Retina (tissue), 1 donor: ENCODE measurements at regions not wholly inside any gene's neighbourhood (a gene's known extent, or its start where the extent isn't known, plus 50 kb on each side); places are given as distances from the start of the nearest gene placed in this dataset.

Experiments used
- DNase-seq: peaks from one replicate; pipeline ENCODE4 v3.0.0-alpha.2; 2016

GRCh38 chr2:48145845-48146452 is 168.5 kb upstream of the FOXN2 start:
- no peak for DNase-seq

- no peak for DNase-seq
Observed at GRCh38 chr2:48146552-48146951, 167.9 kb upstream of the FOXN2 start.

GRCh38 chr2:48147719-48148118 is 166.8 kb upstream of the FOXN2 start:
- no peak for DNase-seq

- no peak for DNase-seq
Observed at GRCh38 chr2:48148841-48149430, 165.5 kb upstream of the FOXN2 start.

GRCh38 chr2:48157150-48157549 is 157.3 kb upstream of the FOXN2 start:
- no peak for DNase-seq

- DNase-seq, result no peak
Observed at GRCh38 chr2:48161628-48162027, 152.9 kb upstream of the FOXN2 start.

GRCh38 chr2:48162742-48163141 is 151.7 kb upstream of the FOXN2 start:
- no peak for DNase-seq

GRCh38 chr2:48165070-48165753 is 149.3 kb upstream of the FOXN2 start:
- DNase-seq, result no peak

GRCh38 chr2:48169141-48169592 is 145.3 kb upstream of the FOXN2 start:
- DNase-seq, result no peak

GRCh38 chr2:48170281-48170680 is 144.2 kb upstream of the FOXN2 start:
- DNase-seq, result no peak

GRCh38 chr2:48173141-48173540 is 141.3 kb upstream of the FOXN2 start:
- DNase-seq, result no peak

- no peak for DNase-seq
Observed at GRCh38 chr2:48174503-48174902, 140.0 kb upstream of the FOXN2 start.

GRCh38 chr2:48175254-48175653 is 139.2 kb upstream of the FOXN2 start:
- DNase-seq, result no peak

GRCh38 chr2:48175656-48176055 is 138.8 kb upstream of the FOXN2 start:
- DNase-seq, result no peak

- DNase-seq, result no peak
Observed at GRCh38 chr2:48176876-48177275, 137.6 kb upstream of the FOXN2 start.

GRCh38 chr2:48178611-48179010 is 135.9 kb upstream of the FOXN2 start:
- DNase-seq, result no peak

GRCh38 chr2:48180557-48180956 is 133.9 kb upstream of the FOXN2 start:
- DNase-seq, result no peak

GRCh38 chr2:48183276-48183675 is 131.2 kb upstream of the FOXN2 start:
- no peak for DNase-seq

GRCh38 chr2:48183991-48184390 is 130.5 kb upstream of the FOXN2 start:
- no peak for DNase-seq

GRCh38 chr2:48187503-48187902 is 127.0 kb upstream of the FOXN2 start:
- no peak for DNase-seq

GRCh38 chr2:48189552-48190228 is 124.8 kb upstream of the FOXN2 start:
- no peak for DNase-seq

GRCh38 chr2:48190230-48190629 is 124.3 kb upstream of the FOXN2 start:
- DNase-seq, result no peak

- DNase-seq, result no peak
Observed at GRCh38 chr2:48194641-48195040, 119.8 kb upstream of the FOXN2 start.

GRCh38 chr2:48195169-48195568 is 119.3 kb upstream of the FOXN2 start:
- DNase-seq, result no peak
